HG02938 (cell line): ENCODE measurements at regions not wholly inside any gene's neighbourhood (a gene's known extent, or its start where the extent isn't known, plus 50 kb on each side); places are given as distances from the start of the nearest gene placed in this dataset.
"Not testable (repeated sequence)": the region's sequence is repeated elsewhere in the genome, so short reads cannot be mapped to it uniquely, and the experiment has no call there.

Experiments used
- ATAC-seq: cut with Tn5 transposase; IDR thresholded peaks from one replicate; pipeline ENCODE4 v1.9.1; 2021; ENCODE audit warnings: mild to moderate bottlenecking, moderate library complexity; ENCODE audit not compliant: unreplicated experiment

- no peak for ATAC-seq
Observed at GRCh38 chr2:8587920-8588830, 93.7 kb upstream of the ID2 start.

DNA sequence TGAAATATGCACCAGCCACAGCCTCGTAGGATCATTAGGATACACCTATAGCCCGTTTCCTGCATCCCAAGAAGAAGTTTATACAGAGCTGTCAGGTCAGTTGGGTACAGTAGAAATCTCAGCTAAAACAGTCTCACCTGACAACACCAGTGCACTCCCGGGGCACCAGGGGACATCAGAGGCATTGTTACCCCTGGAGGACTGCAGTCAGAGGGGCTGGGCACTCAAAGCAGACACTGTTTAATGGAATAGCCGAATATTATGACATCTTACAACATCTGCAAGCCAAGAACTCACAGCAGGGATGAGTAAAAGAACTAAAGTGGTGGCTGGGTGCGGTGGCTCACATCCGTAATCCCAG is 93.0 kb upstream of the ID2 start:
- no peak for ATAC-seq

DNA sequence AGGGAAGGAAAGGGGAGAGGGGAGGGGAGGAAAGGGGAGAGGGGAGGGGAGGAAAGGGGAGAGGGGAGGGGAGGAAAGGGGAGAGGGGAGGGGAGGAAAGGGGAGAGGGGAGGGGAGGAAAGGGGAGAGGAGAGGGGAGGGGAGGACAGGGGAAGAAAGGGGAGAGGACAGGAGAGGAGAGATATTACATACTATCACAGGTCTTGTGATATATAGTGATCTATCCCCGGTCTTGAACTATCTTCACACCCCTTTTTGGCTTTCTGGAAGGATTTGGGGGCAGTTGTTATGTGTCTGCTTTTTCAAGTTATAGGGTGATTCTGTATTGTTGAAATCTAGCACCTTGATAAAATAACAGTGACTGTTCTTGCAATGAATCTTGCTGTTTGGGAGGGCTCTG is 92.1 kb upstream of the ID2 start:
- ATAC-seq, result no peak

- ATAC-seq, result no peak
Observed at GRCh38 chr2:8590938-8591337, 90.9 kb upstream of the ID2 start.

DNA sequence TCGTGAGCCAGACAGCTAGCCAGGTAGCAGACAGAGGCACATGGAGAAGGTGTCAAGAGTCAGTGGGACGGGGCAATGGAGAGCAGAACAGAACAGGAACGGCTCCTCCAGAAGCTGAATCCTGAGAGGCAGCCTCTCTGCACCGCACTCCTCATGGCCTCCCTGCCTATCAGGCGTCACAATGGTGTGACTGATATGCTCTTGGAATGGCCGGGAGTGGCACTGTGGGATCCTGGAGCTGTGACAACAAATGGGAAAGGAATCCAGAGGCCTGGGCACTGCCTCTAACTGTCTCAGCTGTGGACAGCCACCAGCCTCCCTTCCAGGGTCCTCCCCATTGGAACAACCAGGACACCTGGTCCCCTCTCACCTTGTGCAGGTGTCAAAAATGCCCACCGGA is 89.1 kb upstream of the ID2 start:
- no peak for ATAC-seq

GRCh38 chr2:8593243-8593642 is 88.6 kb upstream of the ID2 start:
- ATAC-seq, result no peak

- no peak for ATAC-seq
Observed at GRCh38 chr2:8594731-8595427, 87.0 kb upstream of the ID2 start.

DNA sequence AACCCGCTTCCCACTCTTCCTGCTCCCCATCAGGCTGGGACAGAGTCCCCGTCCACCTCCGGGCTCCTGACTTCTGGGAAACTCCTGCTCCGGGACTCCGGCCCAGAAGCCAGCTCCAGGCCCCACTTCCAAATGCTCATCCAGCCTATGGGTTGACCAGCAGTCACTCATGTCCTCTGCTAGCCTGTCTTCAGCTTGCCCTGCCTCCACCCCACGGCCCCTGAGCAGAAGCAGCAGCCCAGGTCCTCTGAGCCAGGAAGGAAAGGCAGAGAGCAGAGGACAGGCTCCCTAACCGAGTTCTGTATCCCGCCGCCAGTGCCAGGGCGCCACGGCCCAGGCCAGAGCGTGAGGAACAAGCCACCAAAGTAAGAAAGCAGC is 86.4 kb upstream of the ID2 start:
- ATAC-seq, result no peak

- no peak for ATAC-seq
Observed at GRCh38 chr2:8595811-8596600, 85.8 kb upstream of the ID2 start.

GRCh38 chr2:8597094-8597493 is 84.8 kb upstream of the ID2 start:
- ATAC-seq, result no peak

DNA sequence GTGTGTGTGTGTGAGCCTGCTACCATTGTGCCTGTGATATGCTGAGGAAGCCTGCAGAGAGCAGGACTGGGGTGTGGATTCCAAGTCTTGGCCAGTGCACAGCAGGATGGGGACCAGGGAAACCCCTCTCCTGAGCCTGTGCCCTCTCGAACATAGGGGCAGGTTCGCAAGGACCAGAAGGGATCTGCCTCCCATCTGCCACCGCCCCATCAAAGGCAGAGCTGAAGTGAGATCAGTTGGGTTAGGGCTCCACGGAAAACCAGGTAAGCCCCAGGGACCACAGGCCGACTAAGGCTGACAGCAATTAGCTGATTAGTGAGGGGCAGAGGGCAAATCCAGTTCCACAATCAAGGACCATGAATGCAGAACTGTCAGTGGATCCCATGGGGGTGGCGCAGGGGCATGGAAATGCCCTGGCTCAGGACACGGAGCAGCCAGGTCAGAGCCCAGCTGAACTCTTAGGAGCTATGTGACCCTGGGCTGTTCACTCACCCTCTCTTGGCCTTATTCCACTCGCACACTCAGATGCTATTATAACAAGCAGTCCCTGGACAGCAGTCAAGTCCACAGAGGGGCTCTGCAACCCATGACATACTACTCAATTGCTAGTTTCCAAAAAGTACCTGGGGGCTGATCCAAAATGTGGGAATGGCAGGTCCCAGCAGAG is 84.2 kb upstream of the ID2 start:
- no peak for ATAC-seq

- ATAC-seq, result no peak
Observed at GRCh38 chr2:8598295-8599165, 83.3 kb upstream of the ID2 start.

GRCh38 chr2:8599421-8600242 is 82.2 kb upstream of the ID2 start:
- no peak for ATAC-seq

DNA sequence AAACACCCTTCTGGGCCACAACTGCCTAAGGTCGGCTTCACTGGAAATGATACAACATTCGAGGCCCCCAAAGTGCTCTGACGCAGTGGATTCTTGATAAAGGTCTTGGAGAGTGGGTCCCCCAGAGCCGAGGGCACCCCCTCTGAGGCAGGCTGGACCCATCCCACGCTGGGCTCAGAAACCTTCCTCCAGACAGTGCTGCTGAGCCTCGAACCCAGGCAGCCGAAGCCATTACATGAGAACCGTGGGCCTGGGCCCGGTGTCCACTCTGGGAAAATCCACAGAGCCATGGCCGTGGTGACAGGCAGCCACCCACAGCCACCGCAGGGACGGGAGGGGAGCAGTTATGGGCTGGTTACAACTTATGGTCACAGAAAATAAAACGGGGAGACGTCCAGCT is 81.4 kb upstream of the ID2 start:
- ATAC-seq, result no peak

- ATAC-seq, result no peak
Observed at GRCh38 chr2:8602809-8603208, 79.0 kb upstream of the ID2 start.

DNA sequence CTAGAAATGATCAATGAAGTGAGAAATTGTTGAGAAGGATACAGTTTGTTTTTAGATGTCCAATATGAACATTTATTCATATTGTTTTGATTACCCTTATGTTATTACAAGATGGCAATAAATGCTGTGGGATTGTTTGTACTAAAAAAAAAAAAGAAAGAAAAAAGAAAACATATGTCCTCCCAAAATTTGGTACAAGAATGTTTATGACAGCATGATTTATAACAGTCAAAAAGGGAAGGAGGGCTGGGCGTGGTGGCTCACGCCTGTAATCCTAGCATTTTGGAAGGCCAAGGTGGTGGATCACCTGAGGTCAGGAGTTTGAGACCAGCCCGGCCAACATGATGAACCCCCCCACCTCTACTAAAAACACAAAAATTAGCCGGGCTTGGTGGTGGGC is 78.5 kb upstream of the ID2 start:
- not testable (repeated sequence) for ATAC-seq

GRCh38 chr2:8604262-8604661 is 77.6 kb upstream of the ID2 start:
- ATAC-seq, result no peak

DNA sequence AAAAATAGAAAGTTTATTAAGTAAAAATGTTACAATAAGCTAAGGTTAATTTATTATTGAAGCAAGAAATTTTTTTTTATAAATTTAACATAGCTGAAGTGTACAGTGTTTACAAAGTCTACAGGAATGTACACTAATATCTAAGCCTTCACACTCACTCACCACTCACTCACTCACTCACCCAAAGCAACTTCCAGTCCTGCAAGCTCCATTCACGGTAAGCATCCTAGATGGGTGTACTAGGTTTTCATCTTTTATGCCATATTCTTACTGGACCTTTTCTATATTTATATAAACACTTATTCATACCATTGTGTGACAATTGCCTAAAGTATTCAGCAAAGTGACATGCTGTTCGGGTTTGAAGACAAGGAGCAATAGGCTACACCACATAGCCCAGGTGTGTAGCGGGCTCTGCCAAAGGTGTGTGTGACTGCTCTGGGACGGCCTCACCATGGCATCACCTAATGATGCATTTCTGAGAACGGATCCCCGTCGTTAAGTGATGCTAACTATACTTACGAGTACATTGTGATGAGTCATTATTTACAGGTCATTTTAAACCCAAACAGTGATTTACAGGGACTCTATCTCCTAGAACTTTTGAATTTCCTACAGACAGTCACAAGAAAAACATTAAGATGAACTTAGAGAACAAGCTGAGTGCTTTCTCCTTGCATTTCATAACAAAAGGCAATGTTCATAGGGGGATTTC is 76.3 kb upstream of the ID2 start:
- no peak for ATAC-seq

DNA sequence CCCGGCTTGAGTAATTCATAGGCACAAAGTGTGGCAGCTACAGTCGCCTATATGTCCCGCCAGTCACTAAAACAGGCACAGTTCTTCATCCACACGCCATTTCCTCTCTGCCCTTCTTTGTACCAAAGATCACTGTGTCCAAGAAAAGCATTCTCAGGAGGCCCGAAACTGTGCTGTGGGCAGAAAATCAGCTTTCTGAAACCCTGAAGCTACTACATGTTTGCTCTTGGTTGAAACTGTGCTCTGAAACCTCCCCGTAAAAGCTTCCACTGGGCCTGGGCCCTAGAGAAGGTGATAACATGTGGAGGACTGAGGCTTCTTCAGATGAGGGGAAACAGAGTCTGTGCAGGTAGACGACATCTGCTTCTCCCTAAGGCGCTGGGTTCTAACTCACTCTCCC is 75.6 kb upstream of the ID2 start:
- ATAC-seq, result peak; percentile 94
